ENCODE measurements at regions not wholly inside any gene's neighbourhood (a gene's known extent, or its start where the extent isn't known, plus 50 kb on each side); places are given as distances from the start of the nearest gene placed in this dataset.

- no peak overlapping the region for H3K27ac ChIP-seq
- TF ChIP-seq, protein P1, sequence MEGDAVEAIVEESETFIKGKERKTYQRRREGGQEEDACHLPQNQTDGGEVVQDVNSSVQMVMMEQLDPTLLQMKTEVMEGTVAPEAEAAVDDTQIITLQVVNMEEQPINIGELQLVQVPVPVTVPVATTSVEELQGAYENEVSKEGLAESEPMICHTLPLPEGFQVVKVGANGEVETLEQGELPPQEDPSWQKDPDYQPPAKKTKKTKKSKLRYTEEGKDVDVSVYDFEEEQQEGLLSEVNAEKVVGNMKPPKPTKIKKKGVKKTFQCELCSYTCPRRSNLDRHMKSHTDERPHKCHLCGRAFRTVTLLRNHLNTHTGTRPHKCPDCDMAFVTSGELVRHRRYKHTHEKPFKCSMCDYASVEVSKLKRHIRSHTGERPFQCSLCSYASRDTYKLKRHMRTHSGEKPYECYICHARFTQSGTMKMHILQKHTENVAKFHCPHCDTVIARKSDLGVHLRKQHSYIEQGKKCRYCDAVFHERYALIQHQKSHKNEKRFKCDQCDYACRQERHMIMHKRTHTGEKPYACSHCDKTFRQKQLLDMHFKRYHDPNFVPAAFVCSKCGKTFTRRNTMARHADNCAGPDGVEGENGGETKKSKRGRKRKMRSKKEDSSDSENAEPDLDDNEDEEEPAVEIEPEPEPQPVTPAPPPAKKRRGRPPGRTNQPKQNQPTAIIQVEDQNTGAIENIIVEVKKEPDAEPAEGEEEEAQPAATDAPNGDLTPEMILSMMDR (conservative IDR thresholded peaks at IDR 0.05): no peak
Observed at GRCh38 chr5:30548580-30549305, 644.7 kb upstream of the CDH6 start.

DNA sequence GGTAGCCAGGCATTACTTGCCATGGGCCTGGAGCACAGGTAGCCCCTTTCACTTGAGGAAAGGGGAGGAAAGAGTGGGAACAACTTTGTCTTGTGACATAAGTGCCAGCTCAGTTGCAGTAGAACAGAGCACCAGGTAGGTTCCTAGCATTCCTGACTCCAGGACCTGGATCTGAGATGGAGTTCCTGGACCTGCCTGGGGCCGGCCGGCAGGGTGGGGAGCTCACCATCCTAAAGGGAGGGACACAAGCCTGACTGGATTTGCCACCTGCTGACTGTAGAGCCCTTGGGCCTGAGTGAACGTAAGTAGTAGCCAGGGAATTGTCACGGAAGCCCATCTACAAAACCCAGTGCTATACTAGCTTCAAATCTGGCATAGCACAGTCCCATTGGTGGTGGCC lies 653.3 kb upstream of the CDH6 start:
- TF ChIP-seq, protein P1 (conservative IDR thresholded peaks at IDR 0.05): no peak
- no peak overlapping the region for H3K27ac ChIP-seq

- no peak overlapping the region for H3K27ac ChIP-seq
- TF ChIP-seq, protein P1 (conservative IDR thresholded peaks at IDR 0.05): no peak
Observed at GRCh38 chr5:30539004-30539634, 654.4 kb upstream of the CDH6 start.

DNA sequence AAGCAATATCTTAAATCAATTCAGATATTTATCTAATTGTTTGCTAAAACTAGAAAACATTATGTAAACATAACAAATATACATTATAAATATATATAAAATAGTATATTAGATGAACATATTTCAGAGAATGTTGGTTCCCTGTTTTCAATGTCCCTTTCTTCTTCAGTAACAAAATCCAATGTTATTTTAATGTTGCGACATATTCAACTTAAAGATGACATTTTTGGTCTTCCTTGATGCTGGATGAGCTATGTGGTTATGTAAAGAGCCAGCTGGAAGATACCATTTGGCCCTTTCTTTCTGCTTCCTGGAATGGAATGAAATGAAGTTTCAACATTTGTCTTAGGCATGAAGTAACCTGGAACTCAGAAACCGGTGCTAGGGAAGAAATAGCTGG lies 668.1 kb upstream of the CDH6 start:
- TF ChIP-seq, protein P1 (conservative IDR thresholded peaks at IDR 0.05): no peak
- H3K27ac ChIP-seq: no peak overlapping the region

GRCh38 chr5:30524428-30524827 lies 669.1 kb upstream of the CDH6 start:
- TF ChIP-seq, protein P1 (conservative IDR thresholded peaks at IDR 0.05): no peak
- H3K27ac ChIP-seq: no peak overlapping the region

- TF ChIP-seq, protein P1 (conservative IDR thresholded peaks at IDR 0.05): no peak
- no peak overlapping the region for H3K27ac ChIP-seq
Observed at GRCh38 chr5:30523061-30523460, 670.4 kb upstream of the CDH6 start.

DNA sequence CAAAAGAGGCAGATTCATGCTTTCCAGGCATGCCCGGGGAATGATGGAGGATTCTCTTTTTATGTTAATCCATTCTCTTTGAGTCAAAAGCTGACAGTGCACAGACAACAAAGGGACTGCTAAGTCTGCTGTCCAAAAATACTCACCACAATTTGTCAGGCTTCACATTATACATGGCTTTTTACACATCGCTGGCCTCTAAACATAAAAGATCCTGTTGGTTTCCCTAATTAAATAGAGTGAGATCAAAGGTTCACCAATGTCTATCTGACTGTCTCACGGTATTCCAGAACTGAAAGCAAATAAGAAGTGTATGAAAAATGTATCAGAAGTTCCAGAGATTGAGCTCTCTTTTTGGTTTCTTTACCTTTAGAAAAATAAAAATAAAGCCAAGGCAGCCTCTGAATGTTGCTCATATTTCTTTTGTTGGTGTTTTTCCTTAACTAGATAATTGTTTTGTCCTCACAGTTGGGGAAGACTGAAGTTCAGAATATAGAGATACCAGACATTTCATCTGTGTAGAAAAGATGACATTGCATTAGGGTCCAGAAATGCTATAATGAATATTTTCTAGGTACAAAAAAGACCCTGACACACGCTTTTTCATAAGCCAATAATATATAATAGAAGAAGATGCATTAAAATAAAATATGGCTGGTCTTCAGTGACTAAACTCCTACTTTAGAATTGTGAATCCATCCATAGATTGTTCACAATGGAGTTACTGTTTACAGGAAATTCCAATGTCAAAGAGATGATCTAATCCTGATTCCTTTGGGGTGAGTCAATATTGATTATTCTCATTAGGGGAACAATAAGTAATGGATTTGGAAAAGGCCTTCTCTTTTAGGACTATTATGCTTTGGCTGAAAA lies 688.2 kb upstream of the CDH6 start:
- no peak overlapping the region for H3K27ac ChIP-seq
- TF ChIP-seq, protein P1 (conservative IDR thresholded peaks at IDR 0.05): no peak

All from VCaP (cell line).